AG08396 (cell line): ENCODE measurements at regions not wholly inside any gene's neighbourhood (a gene's known extent, or its start where the extent isn't known, plus 50 kb on each side); places are given as distances from the start of the nearest gene placed in this dataset.

Experiments
- DNase-seq: peaks from one replicate; pipeline ENCODE4 v3.0.0; 2012; ENCODE audit warnings: low spot score, mixed read lengths

DNA sequence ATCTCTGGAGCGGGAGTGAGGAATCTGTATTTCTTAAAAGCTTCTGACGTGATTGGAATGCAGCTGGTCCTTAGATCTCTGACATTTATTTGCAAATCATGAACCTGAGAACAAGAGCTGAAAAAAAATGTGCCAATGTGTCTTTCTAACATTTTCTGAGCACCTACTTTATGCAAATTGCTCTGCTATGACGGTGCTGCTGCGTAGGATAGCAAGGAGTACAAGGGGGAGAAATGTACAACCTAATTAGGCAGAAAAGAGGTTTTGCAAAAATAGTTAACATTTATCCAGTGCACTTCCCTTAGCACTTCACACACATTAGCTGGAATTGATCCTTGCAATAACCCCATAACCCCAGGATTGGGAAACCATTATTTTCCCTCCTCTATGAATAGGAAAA is 357.5 kb downstream of the TLE4 start:
- no peak for DNase-seq

- no peak for DNase-seq
These were observed 357.0 kb downstream of the TLE4 start for GRCh38 chr9:79928661-79929223.

- no peak for DNase-seq
These were observed 353.6 kb downstream of the TLE4 start for GRCh38 chr9:79925326-79925725.

GRCh38 chr9:79924836-79925235 is 353.1 kb downstream of the TLE4 start:
- DNase-seq, result no peak

DNA sequence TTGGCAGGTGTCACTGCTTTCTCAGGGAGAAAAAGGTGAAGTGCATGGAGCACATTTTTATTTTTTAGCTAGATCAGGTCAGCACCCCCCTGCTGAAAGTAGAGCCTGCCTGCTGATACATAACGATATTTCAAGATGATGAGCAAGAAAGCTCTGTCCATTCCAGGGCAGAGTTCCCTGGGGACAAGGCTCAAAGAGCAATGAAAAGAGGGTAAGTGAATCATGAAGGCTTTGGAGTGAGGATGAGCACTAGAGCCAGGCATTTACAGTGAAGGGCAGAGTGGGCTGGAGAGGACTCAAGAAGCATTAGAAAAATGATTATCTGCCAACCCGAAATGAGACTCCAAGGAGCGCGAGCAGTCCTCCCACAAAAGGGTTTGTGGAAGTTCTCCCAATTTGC is 345.7 kb downstream of the TLE4 start:
- no peak for DNase-seq

- DNase-seq, result no peak
These were observed 342.1 kb downstream of the TLE4 start for GRCh38 chr9:79913867-79914266.

GRCh38 chr9:79912318-79913070 is 340.7 kb downstream of the TLE4 start:
- no peak for DNase-seq

DNA sequence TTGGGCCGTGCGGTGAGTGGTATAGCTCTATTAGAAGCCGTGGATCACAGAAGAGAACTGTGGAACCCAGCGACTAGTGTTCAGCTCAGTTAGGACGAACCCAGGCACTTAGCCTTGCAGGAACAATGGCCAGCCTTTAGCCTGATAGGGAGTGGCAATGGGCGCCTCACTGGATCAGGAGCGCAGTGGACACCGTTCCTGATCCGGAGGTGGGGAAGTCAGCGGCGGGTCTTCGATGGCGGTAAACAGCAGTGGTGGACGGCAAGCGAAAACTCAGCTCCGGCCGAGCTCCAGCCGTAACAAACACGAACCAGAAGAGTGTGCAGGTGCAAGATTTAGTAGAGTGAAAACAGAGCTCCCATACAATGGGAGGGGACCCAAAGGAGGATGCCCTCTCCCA is 340.0 kb downstream of the TLE4 start:
- no peak for DNase-seq

GRCh38 chr9:79902825-79903600 is 331.2 kb downstream of the TLE4 start:
- no peak for DNase-seq

- DNase-seq, result no peak
These were observed 329.0 kb downstream of the TLE4 start for GRCh38 chr9:79900754-79901153.

DNA sequence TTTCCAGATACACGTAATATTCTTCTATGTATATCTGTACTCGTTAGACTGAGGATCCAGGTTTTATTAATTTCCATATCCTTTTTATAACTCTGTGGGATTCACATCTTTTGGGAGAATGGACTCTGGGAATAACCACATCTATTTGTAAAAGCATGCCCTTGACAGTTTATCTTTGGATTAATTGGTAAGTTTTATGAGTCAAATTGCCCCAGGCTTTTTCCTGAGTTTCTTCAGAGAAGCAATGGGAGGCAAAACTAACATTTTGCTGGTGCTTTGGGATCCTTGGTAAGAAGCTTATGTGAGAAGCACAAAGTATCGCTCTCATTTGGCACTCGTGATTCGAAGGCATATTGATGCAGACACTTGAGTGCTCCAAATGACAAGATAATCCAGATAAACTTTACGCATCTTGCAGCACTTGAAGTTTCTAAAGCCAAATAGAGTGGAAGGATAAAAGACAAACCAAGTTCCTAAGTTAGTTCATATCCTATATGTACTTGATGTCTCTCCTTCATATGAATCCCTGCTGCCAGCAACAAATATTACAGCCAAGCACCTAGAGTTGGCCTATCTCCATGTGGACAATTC is 324.7 kb downstream of the TLE4 start:
- DNase-seq, result no peak

DNA sequence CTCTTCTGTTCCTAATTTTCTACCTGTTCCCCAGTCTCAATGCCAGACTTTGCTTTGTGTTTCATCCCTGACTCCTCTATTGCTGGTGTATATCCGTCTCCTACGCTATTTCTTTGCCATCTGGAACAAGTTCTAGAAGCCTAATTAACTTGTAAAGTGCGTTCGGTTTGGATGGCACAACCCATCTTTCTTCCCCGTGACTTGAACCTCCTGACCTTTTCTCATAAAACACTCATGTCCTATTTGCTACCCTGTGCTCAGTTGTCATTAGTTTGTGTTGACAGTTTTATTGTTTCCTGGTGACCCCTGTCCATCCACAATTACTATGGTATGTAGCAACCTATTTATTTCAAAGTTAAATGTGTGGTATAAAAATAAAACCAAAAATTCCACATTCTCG is 323.5 kb downstream of the TLE4 start:
- DNase-seq, result no peak

GRCh38 chr9:79889369-79889768 is 317.6 kb downstream of the TLE4 start:
- DNase-seq, result no peak

- DNase-seq, result no peak
These were observed 313.5 kb downstream of the TLE4 start for GRCh38 chr9:79885093-79885857.

GRCh38 chr9:79884546-79884945 is 312.8 kb downstream of the TLE4 start:
- no peak for DNase-seq

DNA sequence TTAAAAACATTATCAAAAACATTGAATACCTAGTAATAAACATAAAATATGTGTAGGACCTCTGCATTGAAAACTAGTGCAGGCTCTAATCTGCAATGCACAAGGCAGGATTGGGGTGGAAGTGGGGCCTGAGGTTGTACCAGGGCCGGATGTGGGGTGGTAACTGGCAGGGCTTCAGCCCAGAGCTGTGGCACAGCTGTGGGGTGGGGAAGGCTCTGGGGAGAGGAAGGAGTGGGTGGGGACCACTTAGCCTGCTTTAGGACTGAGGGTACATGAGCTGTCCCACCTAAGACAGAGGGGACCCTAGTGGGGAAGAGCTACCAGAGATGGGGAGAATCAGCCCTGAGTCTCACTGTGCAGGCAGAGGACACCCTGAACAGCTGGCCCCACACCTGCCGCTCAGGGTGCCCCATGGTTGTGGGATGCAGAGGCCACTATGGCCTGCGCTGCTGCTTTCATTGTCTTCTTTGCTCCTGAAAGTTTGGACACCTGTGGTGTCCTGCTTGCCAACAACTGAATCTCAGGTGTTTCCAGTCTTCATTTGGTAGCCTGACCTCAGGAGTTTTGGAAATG is 311.4 kb downstream of the TLE4 start:
- no peak for DNase-seq

DNA sequence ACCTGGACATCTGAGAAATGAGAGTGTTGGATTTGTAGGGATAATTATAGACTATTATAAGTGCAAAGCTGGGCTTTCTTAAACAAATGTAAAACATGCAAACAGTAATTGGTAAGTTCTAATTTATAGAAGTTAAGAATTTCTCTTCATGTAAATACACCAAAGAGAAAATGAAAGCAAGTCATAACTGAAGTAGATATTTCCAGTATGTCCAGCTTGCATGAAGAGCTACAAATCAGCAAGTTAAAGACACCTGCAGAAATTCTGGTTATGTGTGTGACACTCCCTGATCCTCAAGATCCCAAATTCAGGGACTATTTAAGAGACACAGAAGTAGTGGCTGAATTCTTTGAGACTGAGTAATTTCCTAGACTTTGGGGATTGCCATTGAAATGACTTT is 308.9 kb downstream of the TLE4 start:
- no peak for DNase-seq

GRCh38 chr9:79877943-79878602 is 306.3 kb downstream of the TLE4 start:
- no peak for DNase-seq

GRCh38 chr9:79868567-79869189 is 296.9 kb downstream of the TLE4 start:
- no peak for DNase-seq
